ENCODE measurements at regions not wholly inside any gene's neighbourhood (a gene's known extent, or its start where the extent isn't known, plus 50 kb on each side); places are given as distances from the start of the nearest gene placed in this dataset.
A peak's percentile ranks its signal among the peaks of the same experiment; 100 is the strongest.

DNA sequence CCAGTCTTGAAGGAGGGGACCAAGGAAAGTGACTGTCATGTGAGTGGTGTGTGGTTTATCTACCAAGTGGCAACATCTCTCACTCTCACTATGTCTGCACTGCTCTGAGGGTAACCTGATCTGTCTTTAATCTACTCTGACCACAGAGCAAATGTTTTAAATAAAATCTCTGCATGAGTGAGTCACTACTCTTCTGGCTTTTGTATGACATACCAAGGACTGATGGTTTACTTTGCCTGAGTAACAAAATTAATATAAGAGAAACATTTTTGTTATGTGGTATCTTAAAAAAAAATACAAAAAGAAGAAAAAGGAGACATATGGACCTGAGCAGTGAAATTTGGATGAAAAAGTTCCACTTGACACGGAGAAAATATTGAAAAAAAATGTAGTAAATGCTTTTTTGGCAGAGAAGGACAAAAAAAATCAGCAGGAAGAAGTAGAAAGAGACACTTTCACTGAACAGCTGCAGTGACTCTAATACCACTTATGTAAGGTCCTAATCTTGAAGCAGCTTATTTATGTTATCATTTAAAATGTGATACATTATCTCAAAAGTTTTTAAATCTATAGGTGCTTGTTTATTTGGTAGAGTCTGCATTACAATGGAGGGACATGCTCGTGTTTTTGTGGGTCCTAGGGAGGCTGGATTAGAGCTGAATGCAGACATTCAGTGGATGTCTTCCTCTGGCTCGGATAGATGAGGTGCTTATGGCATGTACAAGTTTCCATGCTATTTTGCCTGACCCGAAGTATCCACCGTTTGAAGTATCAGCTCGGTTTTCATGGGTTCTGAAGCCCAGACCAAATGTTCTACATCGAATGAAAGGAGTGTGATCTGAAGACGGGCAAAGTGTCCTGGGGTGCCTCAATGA is 240.7 kb downstream of the MAP2K6 start:
- DNase-seq (peak in 1 of 2 donors; percentile 3), ATAC-seq (peak; percentile 97 to 98)
- no peak overlapping the region for H3K4me3 ChIP-seq
- intact Hi-C loops (cut with DNase I; ENCODE audit: low total_unique reads) (no loop called here), in situ Hi-C loops (cut with MboI; ENCODE audit: low sequenced_read_pairs in 4 of 4) (no loop called here)
- H3K27me3 ChIP-seq: no peaks in the 10 kb centered on the region
- H3K4me1 ChIP-seq: peaks cover 4 to 9% of the 10 kb centered on the region in 2 donors
- H3K36me3 ChIP-seq: no peaks in the 10 kb centered on the region
- TF ChIP-seq, protein P1, sequence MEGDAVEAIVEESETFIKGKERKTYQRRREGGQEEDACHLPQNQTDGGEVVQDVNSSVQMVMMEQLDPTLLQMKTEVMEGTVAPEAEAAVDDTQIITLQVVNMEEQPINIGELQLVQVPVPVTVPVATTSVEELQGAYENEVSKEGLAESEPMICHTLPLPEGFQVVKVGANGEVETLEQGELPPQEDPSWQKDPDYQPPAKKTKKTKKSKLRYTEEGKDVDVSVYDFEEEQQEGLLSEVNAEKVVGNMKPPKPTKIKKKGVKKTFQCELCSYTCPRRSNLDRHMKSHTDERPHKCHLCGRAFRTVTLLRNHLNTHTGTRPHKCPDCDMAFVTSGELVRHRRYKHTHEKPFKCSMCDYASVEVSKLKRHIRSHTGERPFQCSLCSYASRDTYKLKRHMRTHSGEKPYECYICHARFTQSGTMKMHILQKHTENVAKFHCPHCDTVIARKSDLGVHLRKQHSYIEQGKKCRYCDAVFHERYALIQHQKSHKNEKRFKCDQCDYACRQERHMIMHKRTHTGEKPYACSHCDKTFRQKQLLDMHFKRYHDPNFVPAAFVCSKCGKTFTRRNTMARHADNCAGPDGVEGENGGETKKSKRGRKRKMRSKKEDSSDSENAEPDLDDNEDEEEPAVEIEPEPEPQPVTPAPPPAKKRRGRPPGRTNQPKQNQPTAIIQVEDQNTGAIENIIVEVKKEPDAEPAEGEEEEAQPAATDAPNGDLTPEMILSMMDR (IDR thresholded peaks at IDR 0.05 in 4 of 5, conservative IDR thresholded peaks at IDR 0.05 in 1 of 5): no peak
- TF ChIP-seq POLR2A (IDR thresholded peaks at IDR 0.05): no peak
- H3K9me3 ChIP-seq: no peaks in the 10 kb centered on the region
- peak overlapping the region in 1 of 4 donors; percentile 0 for H3K27ac ChIP-seq

DNA sequence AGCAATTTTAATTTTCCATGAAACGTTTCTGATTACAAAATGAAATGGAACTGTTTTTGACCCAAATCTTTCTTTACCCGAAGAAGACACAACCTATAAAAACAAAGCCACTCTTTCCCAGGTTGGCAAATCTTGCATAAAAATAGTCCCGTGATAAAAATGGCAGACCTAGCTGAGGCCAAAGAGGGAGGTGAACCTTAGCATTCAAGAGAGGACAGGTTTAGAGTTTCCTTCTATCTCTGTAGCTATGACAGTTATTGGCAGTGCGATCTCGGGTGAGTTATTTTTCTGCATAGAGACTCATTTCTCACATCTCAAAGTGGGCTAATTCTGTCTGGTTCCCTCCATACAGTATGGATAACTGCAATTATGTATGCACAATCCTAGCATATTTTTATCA is 241.4 kb downstream of the MAP2K6 start:
- in situ Hi-C loops (cut with MboI; ENCODE audit: low sequenced_read_pairs in 4 of 4) (no loop called here), intact Hi-C loops (cut with DNase I; ENCODE audit: low total_unique reads) (no loop called here)
- H3K9me3 ChIP-seq: no peaks in the 10 kb centered on the region
- ATAC-seq (peak in 1 of 2 donors; percentile 53), DNase-seq (no peak)
- no peaks in the 10 kb centered on the region for H3K27me3 ChIP-seq
- H3K4me1 ChIP-seq: peaks cover 4 to 9% of the 10 kb centered on the region in 2 donors
- no peaks in the 10 kb centered on the region for H3K36me3 ChIP-seq
- TF ChIP-seq POLR2A (IDR thresholded peaks at IDR 0.05): no peak
- TF ChIP-seq, protein P1 (IDR thresholded peaks at IDR 0.05 in 4 of 5, conservative IDR thresholded peaks at IDR 0.05 in 1 of 5): no peak
- no peak overlapping the region for H3K4me3 ChIP-seq
- peak overlapping the region in 1 of 4 donors; percentile 0 for H3K27ac ChIP-seq

DNA sequence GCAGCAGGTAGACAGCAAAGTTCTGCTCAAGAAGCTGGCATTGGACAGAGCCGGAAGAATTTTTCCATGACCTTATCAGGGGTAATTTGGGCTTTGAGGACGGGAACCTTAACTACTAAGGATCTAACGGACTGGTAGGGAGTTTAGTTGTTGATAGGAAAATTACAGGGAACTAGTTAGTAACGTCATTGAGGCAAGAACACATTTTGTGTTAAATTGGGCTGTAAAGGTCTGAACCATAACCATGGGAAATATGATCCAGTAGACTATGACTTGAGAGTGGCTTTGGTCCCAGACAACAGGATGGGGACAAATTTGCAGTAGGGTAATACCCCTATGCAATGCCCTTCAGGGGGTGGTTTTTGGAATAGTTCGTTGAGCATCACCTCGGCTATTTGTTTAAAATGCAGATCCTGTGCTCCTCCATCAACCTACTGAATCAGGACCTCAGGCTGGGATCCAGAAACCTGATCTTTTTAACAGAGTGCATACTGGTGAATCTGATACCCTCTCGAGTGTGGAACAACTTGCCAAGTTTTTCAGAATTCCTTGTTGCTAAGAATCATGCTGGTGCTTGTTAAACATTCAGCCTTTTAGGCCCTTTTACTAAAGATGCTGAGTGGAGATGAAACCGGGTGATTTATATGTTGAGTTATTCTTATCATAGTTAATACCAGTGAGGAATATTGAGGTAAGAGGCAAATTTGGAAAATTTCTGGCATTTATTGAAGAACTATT is 255.1 kb downstream of the MAP2K6 start:
- ATAC-seq: no peak
- in situ Hi-C loops (cut with MboI; ENCODE audit: low sequenced_read_pairs in 4 of 4): no loop called here
- intact Hi-C loops (cut with DNase I; ENCODE audit: low total_unique reads): no loop called here

DNA sequence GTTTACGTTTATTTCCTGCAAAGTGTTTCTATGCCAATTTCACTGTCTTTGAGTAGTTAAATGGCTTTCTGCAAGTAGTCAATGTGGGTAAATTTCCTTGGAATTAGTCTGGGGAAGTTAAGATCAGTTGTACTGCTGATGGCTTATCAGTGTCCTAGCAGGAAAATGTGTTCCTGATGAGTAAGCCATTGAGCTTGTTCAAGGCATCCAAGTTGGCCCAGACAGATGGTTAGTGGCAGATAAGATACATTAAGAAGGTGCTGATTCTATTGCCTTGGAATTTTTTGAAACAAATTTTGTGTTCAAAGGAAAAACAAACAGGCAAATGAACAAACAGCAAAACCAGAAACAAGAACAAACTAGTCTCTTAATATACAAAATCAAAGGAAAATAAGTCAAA is 258.4 kb downstream of the MAP2K6 start:
- Histone ChIP-seq H3K27me3 (no peaks in the 10 kb centered on the region), H3K9me3 (no peaks in the 10 kb centered on the region), H3K4me3 (no peak overlapping the region), H3K4me1 (peaks cover 0 to 8% of the 10 kb centered on the region in 2 donors), H3K27ac (no peak overlapping the region), H3K36me3 (no peaks in the 10 kb centered on the region)
- ATAC-seq (no peak), DNase-seq (no peak)
- TF ChIP-seq POLR2A (IDR thresholded peaks at IDR 0.05): no peak
- TF ChIP-seq, protein P1 (IDR thresholded peaks at IDR 0.05 in 4 of 5, conservative IDR thresholded peaks at IDR 0.05 in 1 of 5): no peak
- intact Hi-C loops (cut with DNase I; ENCODE audit: low total_unique reads): no loop called here
- in situ Hi-C loops (cut with MboI; ENCODE audit: low sequenced_read_pairs in 4 of 4): no loop called here

More for the DNA sequence above, 255.1 kb downstream of the MAP2K6 start:
- no peaks in the 10 kb centered on the region for H3K36me3 ChIP-seq
- DNase-seq: no peak
- H3K4me3 ChIP-seq: no peak overlapping the region
- H3K9me3 ChIP-seq: no peaks in the 10 kb centered on the region
- no peak overlapping the region for H3K27ac ChIP-seq
- H3K27me3 ChIP-seq: no peaks in the 10 kb centered on the region
- TF ChIP-seq POLR2A (IDR thresholded peaks at IDR 0.05): no peak
- TF ChIP-seq, protein P1 (IDR thresholded peaks at IDR 0.05 in 4 of 5, conservative IDR thresholded peaks at IDR 0.05 in 1 of 5): no peak
- peaks cover 0 to 8% of the 10 kb centered on the region in 2 donors for H3K4me1 ChIP-seq
